NAMALWA (cell line): ENCODE measurements at regions not wholly inside any gene's neighbourhood (a gene's known extent, or its start where the extent isn't known, plus 50 kb on each side); places are given as distances from the start of the nearest gene placed in this dataset.
A peak's percentile ranks its signal among the peaks of the same experiment; 100 is the strongest.

Experiments
- DNase-seq: peaks from one replicate; pipeline ENCODE4 v3.0.0-alpha.2; 2015; ENCODE audit warnings: low spot score

- no peak for DNase-seq
Measured at GRCh38 chr12:115760231-115760630, 517.3 kb downstream of the MED13L start.

GRCh38 chr12:115758877-115759620 is 518.4 kb downstream of the MED13L start:
- DNase-seq, result no peak

- no peak for DNase-seq
Measured at GRCh38 chr12:115758183-115758582, 519.3 kb downstream of the MED13L start.

- no peak for DNase-seq
Measured at GRCh38 chr12:115756804-115757203, 520.7 kb downstream of the MED13L start.

- no peak for DNase-seq
Measured at GRCh38 chr12:115756271-115756670, 521.2 kb downstream of the MED13L start.

- DNase-seq, result no peak
Measured at GRCh38 chr12:115755725-115756085, 521.8 kb downstream of the MED13L start.

GRCh38 chr12:115755061-115755724 is 522.3 kb downstream of the MED13L start:
- DNase-seq, result no peak

- DNase-seq, result peak; percentile 56
Measured at GRCh38 chr12:115752913-115753726, 524.4 kb downstream of the MED13L start.

GRCh38 chr12:115752156-115752555 is 525.3 kb downstream of the MED13L start:
- DNase-seq, result no peak

GRCh38 chr12:115750340-115750739 is 527.2 kb downstream of the MED13L start:
- DNase-seq, result no peak

GRCh38 chr12:115749071-115749841 is 528.2 kb downstream of the MED13L start:
- DNase-seq, result no peak

GRCh38 chr12:115740586-115741155 is 536.8 kb downstream of the MED13L start:
- DNase-seq, result no peak

- no peak for DNase-seq
Measured at GRCh38 chr12:115737895-115738294, 539.6 kb downstream of the MED13L start.

GRCh38 chr12:115736360-115736759 is 541.1 kb downstream of the MED13L start:
- DNase-seq, result no peak

- DNase-seq, result no peak
Measured at GRCh38 chr12:115730975-115731541, 546.4 kb downstream of the MED13L start.

GRCh38 chr12:115726691-115727090 is 550.8 kb downstream of the MED13L start:
- DNase-seq, result no peak

GRCh38 chr12:115722181-115722580 is 555.3 kb downstream of the MED13L start:
- DNase-seq, result no peak

GRCh38 chr12:115716551-115716950 is 560.9 kb downstream of the MED13L start:
- DNase-seq, result no peak

GRCh38 chr12:115712676-115713075 is 564.8 kb downstream of the MED13L start:
- no peak for DNase-seq

- DNase-seq, result no peak
Measured at GRCh38 chr12:115710104-115710564, 567.4 kb downstream of the MED13L start.

GRCh38 chr12:115709540-115710011 is 567.9 kb downstream of the MED13L start:
- DNase-seq, result no peak
